Ovary (tissue), 3 donors: ENCODE measurements at regions not wholly inside any gene's neighbourhood (a gene's known extent, or its start where the extent isn't known, plus 50 kb on each side); places are given as distances from the start of the nearest gene placed in this dataset.

Source experiments
- CTCF ChIP-seq, 3 donors: fragments of 450-650 bp in 2 of 3; fragments of 200-600 bp in 1 of 3; IDR thresholded peaks; one replicate each; pipeline versions ENCODE4 v1.5.1 to v1.8.0; 2016 to 2022; ENCODE audit warnings: antibody characterized with exemption in 3 of 3, mild to moderate bottlenecking in 1 of 3
- POLR2A ChIP-seq: fragments of 450-650 bp; IDR thresholded peaks from one replicate; pipeline ENCODE4 v1.6.1; 2017; ENCODE audit warnings: antibody characterized with exemption, mild to moderate bottlenecking, moderate library complexity
- donor health status: DM: no; HTN: no; CAD: no.

GRCh38 chr3:70582803-70583202 is 270.4 kb upstream of the MDFIC2 start:
- TF ChIP-seq CTCF (IDR thresholded peaks at IDR 0.05) (no peak), POLR2A (no peak)
